ENCODE measurements at regions not wholly inside any gene's neighbourhood (a gene's known extent, or its start where the extent isn't known, plus 50 kb on each side); places are given as distances from the start of the nearest gene placed in this dataset.

DNA sequence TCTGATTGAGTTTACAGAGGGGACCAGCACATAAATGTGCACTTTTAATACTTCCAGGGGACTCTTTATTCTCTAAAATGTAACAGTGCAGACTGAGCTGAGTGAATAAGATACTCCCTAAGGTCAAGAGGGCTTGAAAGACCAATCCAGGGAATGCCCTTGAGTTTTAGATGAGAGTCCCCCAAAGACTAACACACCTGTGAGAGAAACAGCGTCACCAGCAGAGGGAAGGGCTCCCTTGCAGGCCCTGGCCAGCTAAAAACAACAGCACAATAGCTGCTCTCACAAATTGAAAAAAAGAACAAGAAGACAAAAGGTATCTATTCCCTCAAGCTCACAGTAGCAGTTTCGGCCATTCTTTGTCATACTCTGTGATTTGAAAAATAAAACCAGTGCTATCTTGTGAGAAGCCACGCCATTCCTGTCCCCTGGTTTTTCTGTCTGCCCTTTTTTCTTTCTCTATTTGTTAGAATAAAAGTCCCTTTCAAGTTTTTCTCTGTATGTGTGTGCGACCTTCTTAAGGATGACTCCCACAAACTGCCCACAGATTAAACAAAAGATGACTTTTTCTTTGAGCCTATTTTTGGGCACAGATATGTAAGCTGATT is 230.4 kb upstream of the BMPER start:
- TF ChIP-seq, protein P1, sequence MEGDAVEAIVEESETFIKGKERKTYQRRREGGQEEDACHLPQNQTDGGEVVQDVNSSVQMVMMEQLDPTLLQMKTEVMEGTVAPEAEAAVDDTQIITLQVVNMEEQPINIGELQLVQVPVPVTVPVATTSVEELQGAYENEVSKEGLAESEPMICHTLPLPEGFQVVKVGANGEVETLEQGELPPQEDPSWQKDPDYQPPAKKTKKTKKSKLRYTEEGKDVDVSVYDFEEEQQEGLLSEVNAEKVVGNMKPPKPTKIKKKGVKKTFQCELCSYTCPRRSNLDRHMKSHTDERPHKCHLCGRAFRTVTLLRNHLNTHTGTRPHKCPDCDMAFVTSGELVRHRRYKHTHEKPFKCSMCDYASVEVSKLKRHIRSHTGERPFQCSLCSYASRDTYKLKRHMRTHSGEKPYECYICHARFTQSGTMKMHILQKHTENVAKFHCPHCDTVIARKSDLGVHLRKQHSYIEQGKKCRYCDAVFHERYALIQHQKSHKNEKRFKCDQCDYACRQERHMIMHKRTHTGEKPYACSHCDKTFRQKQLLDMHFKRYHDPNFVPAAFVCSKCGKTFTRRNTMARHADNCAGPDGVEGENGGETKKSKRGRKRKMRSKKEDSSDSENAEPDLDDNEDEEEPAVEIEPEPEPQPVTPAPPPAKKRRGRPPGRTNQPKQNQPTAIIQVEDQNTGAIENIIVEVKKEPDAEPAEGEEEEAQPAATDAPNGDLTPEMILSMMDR (IDR thresholded peaks at IDR 0.05; ENCODE audit: low read depth, low read length, missing control alignments): no peak
- no peak for DNase-seq (ENCODE audit: extremely low read depth, low read depth)
- no peak overlapping the region for H3K4me3 ChIP-seq (replicated peaks; ENCODE audit: low read depth, low read length)

DNA sequence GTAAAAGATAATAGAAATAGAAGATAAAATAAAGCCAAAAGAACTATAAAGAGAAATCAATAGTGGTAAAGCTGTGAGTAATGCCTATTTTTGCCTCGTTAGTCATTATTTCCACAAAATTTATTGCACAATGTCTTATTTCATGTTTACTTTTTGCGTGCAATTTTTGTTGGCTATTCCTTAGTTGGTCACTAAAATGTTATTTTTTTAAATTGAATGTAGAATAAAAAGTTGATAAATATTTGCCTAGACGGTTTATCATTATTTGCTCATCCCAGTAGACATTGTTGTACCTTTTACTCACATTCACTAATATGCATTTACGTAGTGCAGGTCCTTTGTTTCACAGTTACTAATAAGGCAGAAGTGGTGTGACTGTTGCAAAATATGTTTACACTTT is 227.8 kb upstream of the BMPER start:
- H3K4me3 ChIP-seq (replicated peaks; ENCODE audit: low read depth, low read length): no peak overlapping the region
- TF ChIP-seq, protein P1 (IDR thresholded peaks at IDR 0.05; ENCODE audit: low read depth, low read length, missing control alignments): no peak
- DNase-seq (ENCODE audit: extremely low read depth, low read depth): no peak

DNA sequence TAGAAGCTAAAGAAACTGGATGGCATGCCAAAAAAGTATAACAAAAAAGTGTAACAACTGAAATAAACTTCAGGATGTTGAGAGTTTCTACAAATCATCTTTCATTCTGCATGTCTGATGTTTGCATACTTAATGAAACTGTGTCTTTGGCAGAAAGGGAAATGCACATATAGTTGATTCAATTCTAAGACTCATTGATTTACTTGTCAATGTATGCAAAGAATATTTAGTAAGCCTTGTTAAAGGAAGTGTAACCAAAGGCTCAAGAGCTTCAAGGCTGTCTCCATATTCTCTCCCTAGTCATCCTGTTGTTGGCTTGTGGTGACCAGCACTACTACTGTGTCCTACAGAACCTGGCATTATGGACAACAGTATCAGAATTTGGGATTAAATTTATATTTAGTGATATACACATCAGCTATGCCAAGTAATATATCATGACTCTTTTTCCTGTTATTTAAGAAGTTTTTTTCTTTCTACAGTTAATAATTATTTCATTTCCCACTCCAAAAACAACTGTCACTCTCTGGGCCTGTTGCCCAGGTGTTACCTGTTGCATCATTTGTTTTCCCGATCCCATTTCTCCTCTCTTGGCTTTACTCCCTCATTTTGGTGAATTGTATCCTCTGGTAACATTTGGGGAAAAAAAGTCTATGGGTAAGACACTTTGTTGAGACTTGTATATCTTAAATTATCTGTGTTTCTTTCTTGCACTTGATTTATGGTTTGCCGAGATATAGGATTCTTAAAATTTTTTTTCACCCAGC is 226.6 kb upstream of the BMPER start:
- DNase-seq (ENCODE audit: extremely low read depth, low read depth): no peak
- TF ChIP-seq, protein P1 (IDR thresholded peaks at IDR 0.05; ENCODE audit: low read depth, low read length, missing control alignments): no peak
- H3K4me3 ChIP-seq (replicated peaks; ENCODE audit: low read depth, low read length): no peak overlapping the region

DNA sequence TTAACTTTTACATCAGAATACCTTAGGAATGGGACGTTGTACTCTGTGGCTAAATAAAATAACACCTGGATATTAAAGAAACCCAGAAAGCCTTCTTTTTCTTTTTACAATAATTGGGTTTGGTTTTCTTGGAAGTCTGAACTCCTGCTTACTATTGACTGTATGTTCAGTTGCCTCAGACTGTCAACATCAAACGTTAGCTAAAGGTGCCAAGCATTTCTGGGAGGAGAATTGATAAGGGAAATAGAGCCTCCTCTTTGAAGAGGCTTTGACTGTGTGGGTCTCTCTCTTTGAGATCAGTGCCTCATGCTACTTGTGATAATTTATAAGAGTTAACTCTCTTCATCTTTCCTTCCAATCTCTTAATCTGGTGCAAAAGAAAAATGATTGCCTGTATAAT is 224.7 kb upstream of the BMPER start:
- DNase-seq (ENCODE audit: extremely low read depth, low read depth): no peak
- TF ChIP-seq, protein P1 (IDR thresholded peaks at IDR 0.05; ENCODE audit: low read depth, low read length, missing control alignments): no peak
- no peak overlapping the region for H3K4me3 ChIP-seq (replicated peaks; ENCODE audit: low read depth, low read length)

DNA sequence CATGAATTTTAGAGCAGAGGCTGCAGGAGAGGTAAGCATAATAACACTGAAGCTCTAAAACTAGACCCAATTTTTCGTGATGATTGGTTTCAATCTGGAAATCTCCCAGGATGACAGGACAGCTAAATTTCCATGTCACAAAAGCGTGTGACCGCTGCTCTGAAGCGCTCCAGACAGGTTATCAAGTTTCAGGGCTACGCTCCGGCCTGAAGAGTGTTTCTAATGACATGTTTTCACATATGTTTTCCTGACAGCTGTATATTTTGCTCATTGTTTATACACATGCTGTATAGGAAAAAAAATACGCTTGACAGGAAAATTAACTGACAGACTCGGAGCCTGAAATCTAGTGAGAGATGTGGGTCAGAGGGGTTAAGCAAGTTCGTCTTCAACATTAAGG is 219.8 kb upstream of the BMPER start:
- TF ChIP-seq, protein P1 (IDR thresholded peaks at IDR 0.05; ENCODE audit: low read depth, low read length, missing control alignments): no peak
- DNase-seq (ENCODE audit: extremely low read depth, low read depth): no peak
- no peak overlapping the region for H3K4me3 ChIP-seq (replicated peaks; ENCODE audit: low read depth, low read length)

DNA sequence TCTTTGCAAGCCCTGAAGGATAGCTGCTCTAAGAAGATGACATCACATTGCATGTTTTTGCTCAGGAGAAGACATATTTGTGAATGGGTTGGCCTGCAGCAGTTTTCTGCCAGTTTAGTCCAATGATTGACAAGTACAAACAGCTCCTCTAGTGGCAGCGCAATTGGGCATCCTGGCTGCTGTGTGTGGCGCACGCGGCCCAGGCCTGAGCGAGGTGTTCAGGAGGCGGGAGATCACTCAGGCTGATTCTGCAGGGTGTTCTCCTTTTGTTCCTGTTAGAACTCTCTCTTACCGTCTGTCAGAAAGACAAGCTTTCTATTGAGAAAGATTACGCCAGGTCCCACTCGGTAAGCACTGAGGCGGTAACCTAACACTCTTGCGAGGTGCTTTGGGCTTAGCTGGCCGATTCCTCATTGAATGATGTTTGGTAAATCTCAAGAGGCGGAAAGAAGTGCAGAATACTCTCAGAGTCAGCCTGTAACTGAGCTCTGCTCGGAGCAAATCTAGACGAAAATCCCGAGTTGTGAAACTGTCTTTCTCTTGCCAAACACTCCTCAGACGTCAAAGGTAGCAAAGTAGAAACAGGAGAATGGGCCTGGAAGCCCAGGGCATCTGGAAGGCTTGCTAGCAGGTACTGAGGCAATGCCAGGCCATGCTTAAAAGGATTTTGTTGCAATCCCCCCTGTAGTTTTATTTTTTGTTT is 219.2 kb upstream of the BMPER start:
- TF ChIP-seq, protein P1 (IDR thresholded peaks at IDR 0.05; ENCODE audit: low read depth, low read length, missing control alignments): no peak
- H3K4me3 ChIP-seq (replicated peaks; ENCODE audit: low read depth, low read length): no peak overlapping the region
- no peak for DNase-seq (ENCODE audit: extremely low read depth, low read depth)
